HG02938 (cell line): ENCODE measurements at regions not wholly inside any gene's neighbourhood (a gene's known extent, or its start where the extent isn't known, plus 50 kb on each side); places are given as distances from the start of the nearest gene placed in this dataset.
"Not testable (repeated sequence)": the region's sequence is repeated elsewhere in the genome, so short reads cannot be mapped to it uniquely, and the experiment has no call there.

Experiments used
- ATAC-seq: cut with Tn5 transposase; IDR thresholded peaks from one replicate; pipeline ENCODE4 v1.9.1; 2021; ENCODE audit warnings: mild to moderate bottlenecking, moderate library complexity; ENCODE audit not compliant: unreplicated experiment

DNA sequence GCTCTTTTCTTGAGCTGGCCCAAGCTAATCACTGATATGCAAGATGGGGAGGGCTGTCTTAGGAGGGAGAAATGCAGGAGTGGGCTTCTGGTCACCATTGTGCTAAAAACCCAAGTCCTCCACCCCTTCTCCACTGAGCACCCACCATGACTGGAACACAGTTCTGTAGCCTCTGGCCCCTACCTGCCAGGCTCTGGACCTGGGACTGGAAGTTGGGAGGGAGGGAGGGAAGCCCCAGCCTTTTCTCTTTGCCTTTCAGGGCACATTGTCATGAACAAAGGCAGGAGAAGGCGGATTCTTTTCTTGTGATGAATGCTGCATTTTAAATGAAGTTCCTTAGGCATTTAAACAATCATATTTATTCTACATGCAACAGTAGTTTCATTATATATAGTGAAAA lies 559.1 kb upstream of the TRPC7 start:
- ATAC-seq = no peak

DNA sequence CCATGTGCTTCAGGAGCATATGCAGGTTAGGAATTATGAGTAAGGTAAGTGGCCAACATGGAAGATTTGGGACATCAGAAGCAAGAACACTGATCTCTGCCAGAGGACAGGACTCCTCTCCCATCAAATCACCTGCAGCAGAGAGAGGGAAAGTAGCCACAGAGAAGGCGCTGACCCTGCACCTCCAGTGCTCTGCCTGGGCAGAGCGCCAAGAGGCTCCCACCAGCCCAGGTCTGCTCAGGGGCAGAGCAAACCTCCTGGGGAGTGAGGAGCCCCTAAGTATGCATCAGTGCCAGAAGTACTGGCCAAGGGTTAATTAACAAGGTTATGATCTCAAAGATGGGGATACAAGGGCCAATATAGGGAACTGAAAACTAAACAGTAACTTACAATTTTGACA lies 545.3 kb upstream of the TRPC7 start:
- ATAC-seq = no peak

DNA sequence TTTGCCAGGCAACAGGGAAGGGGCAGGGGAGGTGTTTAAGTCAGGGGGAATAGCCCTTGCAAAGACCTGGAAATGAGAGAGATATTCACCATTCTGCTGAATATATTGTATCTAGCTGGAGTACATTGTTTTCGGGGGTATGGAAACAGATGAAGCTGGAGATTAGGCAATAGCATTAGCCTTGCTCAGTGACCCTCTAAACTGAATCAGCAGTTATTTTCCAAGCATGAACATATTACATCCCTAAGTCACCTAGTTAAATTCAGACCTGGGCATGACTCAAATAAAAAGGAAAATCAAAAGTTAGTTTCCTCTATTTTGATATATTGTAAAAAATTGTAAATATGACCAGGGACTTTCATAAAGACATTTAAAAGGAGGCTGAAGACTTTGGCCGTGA lies 544.6 kb upstream of the TRPC7 start:
- no peak for ATAC-seq

DNA sequence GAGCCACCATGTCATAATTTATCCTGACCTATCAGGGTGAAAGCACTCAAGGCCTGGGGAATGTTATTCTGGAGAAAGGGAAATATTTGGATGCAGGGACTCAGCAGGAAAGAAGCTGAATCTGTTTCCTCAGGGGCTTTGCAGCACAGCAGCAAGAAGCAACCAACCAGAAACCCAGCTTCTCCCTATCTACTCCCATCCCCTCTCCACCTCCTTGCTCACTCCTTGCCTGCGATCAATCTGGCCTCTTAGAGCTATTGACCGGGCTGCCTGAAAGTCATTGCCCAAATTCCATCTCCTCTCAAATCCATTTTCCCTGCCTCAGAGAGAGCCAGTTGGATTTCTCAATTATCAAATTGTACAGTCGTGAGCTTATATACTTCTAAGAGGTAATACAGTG lies 542.0 kb upstream of the TRPC7 start:
- ATAC-seq = no peak

DNA sequence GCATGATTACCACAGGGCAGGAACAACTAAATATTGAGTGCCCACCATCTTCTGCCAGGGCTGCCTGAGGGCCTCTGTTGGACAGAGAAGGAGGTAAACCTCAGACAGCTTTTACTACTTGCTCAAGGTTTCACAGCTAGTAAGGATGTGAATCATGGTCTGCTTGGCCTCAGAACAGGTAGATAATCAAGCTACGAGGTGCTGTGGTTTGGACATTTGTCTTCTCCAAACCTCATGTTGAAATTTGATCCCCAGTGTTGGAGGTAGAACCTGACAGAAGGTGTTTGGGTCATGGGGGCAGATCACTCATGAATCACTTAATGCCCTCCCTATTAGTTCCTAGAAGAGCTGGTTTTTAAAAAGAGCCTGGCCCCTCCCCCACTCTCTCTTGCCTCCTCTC lies 541.2 kb upstream of the TRPC7 start:
- ATAC-seq = no peak

- no peak for ATAC-seq
Observed at GRCh38 chr5:136905571-136905970, 540.2 kb upstream of the TRPC7 start.

- no peak for ATAC-seq
Observed at GRCh38 chr5:136894070-136894469, 528.7 kb upstream of the TRPC7 start.

- ATAC-seq = no peak
Observed at GRCh38 chr5:136892000-136892399, 526.7 kb upstream of the TRPC7 start.

GRCh38 chr5:136891175-136891972 lies 526.0 kb upstream of the TRPC7 start:
- no peak for ATAC-seq

DNA sequence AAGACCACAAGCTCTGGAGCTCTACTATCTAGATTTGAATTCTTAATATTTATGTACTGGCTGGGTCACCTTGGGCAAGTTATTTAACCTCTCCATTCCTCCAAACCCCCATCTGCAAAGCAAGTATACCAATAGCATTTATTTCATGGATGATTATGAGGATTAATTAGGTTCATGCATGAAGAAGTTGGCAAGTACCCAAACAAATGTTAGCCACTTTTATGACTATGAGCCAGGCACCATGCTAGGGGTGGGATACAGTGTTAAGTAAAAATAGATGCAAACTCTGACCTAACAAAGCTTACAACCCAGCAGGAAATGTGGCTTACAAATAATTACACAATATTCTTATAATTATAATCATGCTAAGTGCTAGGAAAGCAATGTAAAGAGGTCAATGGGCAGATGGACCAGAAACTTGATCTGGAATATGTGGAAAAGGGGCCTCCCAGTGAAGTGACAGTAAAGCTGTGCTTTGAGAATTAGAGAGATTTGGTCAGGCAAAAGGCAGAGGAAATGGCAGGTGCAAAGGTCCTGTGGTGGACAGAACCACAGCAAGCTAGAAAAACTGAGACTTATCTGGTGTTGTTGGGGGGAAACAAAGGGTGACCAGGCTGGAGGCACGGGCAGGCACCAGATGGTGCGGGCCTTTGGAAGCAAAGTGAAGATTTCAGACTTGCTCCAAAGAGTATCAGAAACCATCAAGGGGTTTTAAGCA lies 525.2 kb upstream of the TRPC7 start:
- ATAC-seq = no peak

DNA sequence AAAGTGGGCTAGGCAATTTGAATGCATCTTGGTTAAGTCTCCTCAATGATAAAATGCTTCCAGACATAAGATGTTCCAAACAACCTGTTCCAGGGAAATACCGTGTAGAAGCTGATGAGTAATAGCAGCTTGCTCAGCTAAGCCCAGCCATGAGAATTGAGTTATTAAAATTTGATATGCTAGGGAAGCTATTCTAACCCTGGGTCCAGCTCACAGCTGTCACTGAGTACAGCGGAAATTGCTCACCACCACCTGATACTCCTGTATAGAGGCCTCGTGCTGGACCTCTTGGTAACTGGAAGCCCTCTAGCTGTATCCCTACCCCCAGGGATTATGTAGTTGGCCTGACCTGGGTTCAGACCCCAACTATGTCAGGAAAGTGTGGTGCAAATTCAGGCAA lies 521.3 kb upstream of the TRPC7 start:
- ATAC-seq = no peak

DNA sequence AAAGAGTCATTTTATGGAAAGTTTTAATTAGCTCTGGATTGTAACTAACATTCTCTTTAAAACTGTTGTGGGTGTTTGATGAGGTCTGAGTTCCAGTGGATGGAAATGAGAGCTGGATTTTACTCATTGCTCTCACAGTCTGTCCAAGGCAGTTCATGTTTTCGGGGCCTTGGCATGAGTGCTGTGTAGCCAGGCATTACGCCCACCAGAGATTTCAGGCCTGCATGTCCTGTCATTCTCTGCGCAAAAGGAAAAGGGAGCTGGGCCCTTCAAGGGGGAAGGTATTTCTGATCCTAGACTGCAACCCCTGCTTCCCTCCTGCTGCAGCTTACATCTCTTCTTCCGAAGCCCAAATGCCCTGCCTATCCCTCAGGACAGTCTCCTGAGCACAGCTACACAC lies 499.6 kb upstream of the TRPC7 start:
- no peak for ATAC-seq

DNA sequence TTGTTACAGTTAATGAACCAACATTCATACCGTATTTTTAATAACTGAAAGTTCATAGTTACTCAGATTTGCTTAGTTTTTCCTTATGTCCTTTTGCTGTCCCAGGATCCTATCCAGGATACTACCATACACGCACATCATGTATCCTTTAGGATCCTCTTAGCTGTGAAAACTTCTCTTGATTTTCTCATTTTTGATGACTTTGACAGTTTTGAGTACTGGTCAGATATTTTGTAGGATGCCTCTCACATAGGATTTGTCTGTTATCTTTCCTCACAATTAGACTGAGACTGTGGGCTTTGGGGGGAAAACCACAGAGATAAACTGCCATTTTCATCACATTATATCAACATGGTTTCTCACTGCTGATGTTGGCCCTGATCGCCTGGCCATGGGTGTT lies 491.3 kb upstream of the TRPC7 start:
- no peak for ATAC-seq

DNA sequence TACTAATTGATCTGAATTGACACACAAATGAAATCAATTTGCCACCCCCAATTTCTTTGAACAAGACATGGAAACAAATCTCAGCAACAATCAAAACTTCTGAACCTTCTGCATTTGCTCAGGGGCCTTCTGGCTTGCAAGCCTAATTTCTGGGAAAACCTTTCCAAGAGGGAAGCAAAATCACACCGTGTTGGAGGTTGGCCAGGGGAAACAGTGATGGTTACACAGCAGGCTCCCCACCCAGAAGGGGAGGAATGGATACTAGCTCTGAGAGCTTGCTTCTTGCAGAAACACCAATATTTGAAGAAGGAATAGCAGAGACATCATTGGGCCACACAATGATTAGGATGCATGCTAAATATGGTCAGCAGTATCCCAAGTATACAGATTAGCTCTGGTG lies 488.6 kb upstream of the TRPC7 start:
- ATAC-seq = no peak

GRCh38 chr5:136840601-136841000 lies 475.3 kb upstream of the TRPC7 start:
- no peak for ATAC-seq

GRCh38 chr5:136836093-136836492 lies 470.7 kb upstream of the TRPC7 start:
- no peak for ATAC-seq

DNA sequence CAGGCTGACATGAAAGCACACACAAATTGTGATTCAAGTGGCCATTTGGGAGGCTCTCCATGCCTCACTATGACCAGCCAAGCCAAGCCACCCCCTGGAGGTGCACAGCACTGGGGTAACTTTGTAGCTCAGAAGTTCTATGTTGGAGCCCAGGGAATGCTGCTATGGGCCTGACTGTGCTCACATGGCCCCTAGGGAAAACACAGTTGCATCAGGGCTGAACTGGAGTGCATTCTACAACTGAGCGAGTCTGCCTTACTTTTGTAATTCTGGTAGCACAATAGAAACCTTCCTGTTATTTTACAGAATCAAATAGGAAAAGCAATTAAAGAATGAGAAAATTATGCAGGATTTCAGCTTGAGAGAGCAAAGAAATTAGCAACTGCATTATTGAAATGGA lies 455.5 kb upstream of the TRPC7 start:
- no peak for ATAC-seq

DNA sequence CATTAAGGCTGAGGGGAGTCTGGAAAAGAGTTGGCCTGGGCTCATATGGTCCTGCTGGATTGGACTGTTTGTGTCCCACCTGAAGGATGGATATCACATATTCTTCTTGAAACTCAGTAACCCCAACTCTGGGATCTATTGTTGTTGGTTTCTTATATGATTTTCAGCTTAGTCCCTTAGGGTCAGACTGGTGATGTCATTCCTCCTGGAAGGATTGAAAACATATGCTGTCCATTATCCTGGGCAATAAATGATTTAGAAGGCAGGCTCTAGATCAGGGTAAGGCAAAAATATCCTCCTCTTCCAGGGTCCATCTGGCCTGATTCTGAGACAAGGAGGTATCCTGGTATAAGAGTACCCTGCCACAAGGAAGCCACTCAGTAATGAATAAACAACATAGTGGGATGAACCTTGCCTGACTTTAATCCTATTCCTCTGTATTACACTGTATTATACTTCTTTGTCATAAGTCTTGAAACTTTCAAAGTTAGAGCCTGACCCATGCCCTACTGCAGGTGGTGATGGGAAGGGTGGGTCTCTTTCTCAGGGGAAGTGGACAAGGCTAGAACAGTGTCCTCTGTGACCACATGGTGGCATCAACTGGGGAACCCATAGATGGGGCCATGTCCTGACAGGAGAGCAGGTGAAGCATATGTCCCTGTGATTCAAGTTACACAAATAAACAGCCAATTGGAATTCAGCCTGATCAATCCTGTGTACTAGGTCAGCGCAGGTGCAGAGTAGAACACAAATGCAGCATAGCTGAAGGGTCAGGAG lies 454.4 kb upstream of the TRPC7 start:
- no peak for ATAC-seq

GRCh38 chr5:136816327-136816726 lies 451.0 kb upstream of the TRPC7 start:
- ATAC-seq = no peak

DNA sequence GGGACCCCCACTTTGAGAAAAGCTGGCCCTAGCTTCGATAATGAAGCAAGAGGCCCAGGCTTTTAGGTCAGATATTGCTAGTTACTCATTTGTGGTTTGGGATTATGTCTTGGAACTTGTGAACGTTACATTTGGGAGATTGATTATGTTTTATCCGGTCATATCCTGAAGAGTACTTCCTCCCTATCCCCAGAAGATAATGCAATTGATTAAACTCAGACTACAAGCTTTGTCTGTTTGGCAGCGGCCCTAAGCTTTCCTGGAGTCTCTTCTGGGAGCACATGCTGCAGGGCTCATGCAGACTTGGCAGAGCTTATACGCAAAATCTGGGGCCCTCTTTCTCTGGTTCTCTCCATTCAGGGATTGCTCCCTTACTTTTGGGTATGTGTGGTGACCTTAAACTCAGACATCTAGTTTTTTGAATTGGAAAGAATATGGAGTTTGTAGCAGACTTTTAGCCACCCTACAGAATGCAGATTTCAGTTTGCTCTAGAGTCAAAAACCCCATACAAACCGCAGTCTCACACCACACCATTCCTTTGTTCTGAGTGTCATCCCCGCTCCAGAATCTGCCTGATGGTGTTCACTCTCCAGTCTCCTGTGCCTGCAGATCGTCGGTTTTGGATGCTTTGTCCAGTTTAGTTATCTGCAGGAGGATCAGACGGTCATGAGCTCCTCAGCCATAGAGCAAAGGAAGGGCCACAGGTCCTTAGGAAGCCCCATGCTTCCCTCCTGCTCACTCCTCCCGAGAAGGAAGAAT lies 449.5 kb upstream of the TRPC7 start:
- ATAC-seq = no peak

GRCh38 chr5:136812270-136812669 lies 446.9 kb upstream of the TRPC7 start:
- not testable (repeated sequence) for ATAC-seq
